ENCODE measurements at regions not wholly inside any gene's neighbourhood (a gene's known extent, or its start where the extent isn't known, plus 50 kb on each side); places are given as distances from the start of the nearest gene placed in this dataset.
"Not testable (repeated sequence)": the region's sequence is repeated elsewhere in the genome, so short reads cannot be mapped to it uniquely, and the experiment has no call there.

- no peak overlapping the region for H3K4me2 ChIP-seq (ENCODE audit: extremely low read depth, insufficient read depth, low read length)
- no peak overlapping the region for H3K4me3 ChIP-seq (replicated peaks in 1 of 4; ENCODE audit: control extremely low read depth in 1 of 4, insufficient read depth in 1 of 4, low read depth in 3 of 4, low read length in 4 of 4)
- no peaks in the 10 kb centered on the region for H3K9me3 ChIP-seq (ENCODE audit: control insufficient read depth, insufficient read depth, low read depth, low read length)
- no peaks in the 10 kb centered on the region for H3K36me3 ChIP-seq (ENCODE audit: control insufficient read depth, insufficient read depth, low read length)
- H4K20me1 ChIP-seq (ENCODE audit: control insufficient read depth, extremely low read depth, insufficient read depth, low read length) = no peaks in the 10 kb centered on the region
- no peak overlapping the region for H3K9ac ChIP-seq (ENCODE audit: insufficient read depth, low read length)
- TF ChIP-seq CTCF (conservative IDR thresholded peaks at IDR 0.05 in 1 of 2, IDR thresholded peaks at IDR 0.05 in 1 of 2; ENCODE audit: low read depth in 1 of 2, low read length in 2 of 2) (no peak), EZH2 (IDR thresholded peaks at IDR 0.05; ENCODE audit: low read length, missing control alignments) (no peak)
- no peaks in the 10 kb centered on the region for H3K4me1 ChIP-seq (ENCODE audit: control insufficient read depth, extremely low read depth, insufficient read depth, low read length)
- no peak overlapping the region for H3K27ac ChIP-seq (ENCODE audit: insufficient read depth, low read length)
- peak in 1 of 2 donors; percentile 25 for DNase-seq (ENCODE audit: low read depth in 2 of 2)
- no peaks in the 10 kb centered on the region for H3K27me3 ChIP-seq (ENCODE audit: control insufficient read depth, insufficient read depth, low read length)
- no peaks in the 10 kb centered on the region for H3K79me2 ChIP-seq (ENCODE audit: control insufficient read depth, insufficient read depth, low read length)
- H2AFZ ChIP-seq (ENCODE audit: low read length) = no peak overlapping the region
These were observed 582.6 kb upstream of the TLE4 start for GRCh38 chr9:78989031-78989658.

- Histone ChIP-seq H3K9ac (ENCODE audit: insufficient read depth, low read length) (no peak overlapping the region), H3K27ac (ENCODE audit: insufficient read depth, low read length) (no peak overlapping the region), H3K79me2 (ENCODE audit: control insufficient read depth, insufficient read depth, low read length) (no peaks in the 10 kb centered on the region), H3K27me3 (ENCODE audit: control insufficient read depth, insufficient read depth, low read length) (no peaks in the 10 kb centered on the region), H2AFZ (ENCODE audit: low read length) (peak overlapping the region; percentile 12), H3K9me3 (ENCODE audit: control insufficient read depth, insufficient read depth, low read depth, low read length) (no peaks in the 10 kb centered on the region), H3K36me3 (ENCODE audit: control insufficient read depth, insufficient read depth, low read length) (no peaks in the 10 kb centered on the region), H4K20me1 (ENCODE audit: control insufficient read depth, extremely low read depth, insufficient read depth, low read length) (no peaks in the 10 kb centered on the region), H3K4me1 (ENCODE audit: control insufficient read depth, extremely low read depth, insufficient read depth, low read length) (no peaks in the 10 kb centered on the region), H3K4me2 (ENCODE audit: extremely low read depth, insufficient read depth, low read length) (no peak overlapping the region), H3K4me3 (replicated peaks in 1 of 4; ENCODE audit: control extremely low read depth in 1 of 4, insufficient read depth in 1 of 4, low read depth in 3 of 4, low read length in 4 of 4) (no peak overlapping the region)
- DNase-seq (ENCODE audit: low read depth in 2 of 2) = no peak
- TF ChIP-seq CTCF (conservative IDR thresholded peaks at IDR 0.05 in 1 of 2, IDR thresholded peaks at IDR 0.05 in 1 of 2; ENCODE audit: low read depth in 1 of 2, low read length in 2 of 2) (no peak), EZH2 (IDR thresholded peaks at IDR 0.05; ENCODE audit: low read length, missing control alignments) (no peak)
These were observed 577.3 kb upstream of the TLE4 start for GRCh38 chr9:78994471-78994870.

- H3K9ac ChIP-seq (ENCODE audit: insufficient read depth, low read length); H3K36me3 ChIP-seq (ENCODE audit: control insufficient read depth, insufficient read depth, low read length); H3K79me2 ChIP-seq (ENCODE audit: control insufficient read depth, insufficient read depth, low read length); H3K27ac ChIP-seq (ENCODE audit: insufficient read depth, low read length); H3K27me3 ChIP-seq (ENCODE audit: control insufficient read depth, insufficient read depth, low read length); H3K4me3 ChIP-seq (replicated peaks in 1 of 4; ENCODE audit: control extremely low read depth in 1 of 4, insufficient read depth in 1 of 4, low read depth in 3 of 4, low read length in 4 of 4); H3K9me3 ChIP-seq (ENCODE audit: control insufficient read depth, insufficient read depth, low read depth, low read length); H3K4me1 ChIP-seq (ENCODE audit: control insufficient read depth, extremely low read depth, insufficient read depth, low read length); H3K4me2 ChIP-seq (ENCODE audit: extremely low read depth, insufficient read depth, low read length); DNase-seq (ENCODE audit: low read depth in 2 of 2); H2AFZ ChIP-seq (ENCODE audit: low read length); H4K20me1 ChIP-seq (ENCODE audit: control insufficient read depth, extremely low read depth, insufficient read depth, low read length): not testable (repeated sequence)
These were observed 576.8 kb upstream of the TLE4 start for GRCh38 chr9:78994974-78995373.
